Astrocyte (in vitro differentiated cells and primary cell): ENCODE measurements at regions not wholly inside any gene's neighbourhood (a gene's known extent, or its start where the extent isn't known, plus 50 kb on each side); places are given as distances from the start of the nearest gene placed in this dataset.

Experiments
- DNase-seq: peaks from one replicate; pipeline ENCODE4 v3.0.0-alpha.2; 2010; ENCODE audit warnings: low read depth
- FAIRE-seq: peaks from 2 replicates; lab custom pipeline; 2011; peaks lifted over from hg19 to GRCh38; lab: Jason Lieb, UNC
- H2AFZ ChIP-seq: 2 replicates; pipeline ENCODE4 v1.6.0; 2012; ENCODE audit warnings: low read depth, low read length, inconsistent platforms
- H3K27ac ChIP-seq: 2 replicates; pipeline ENCODE4 v1.5.1; 2011; ENCODE audit warnings: low read depth, low read length, inconsistent platforms
- H3K27me3 ChIP-seq: 2 replicates; pipeline ENCODE4 v1.6.0; 2011; ENCODE audit warnings: low read length, inconsistent platforms; ENCODE audit not compliant: insufficient read depth
- H3K36me3 ChIP-seq: 2 replicates; pipeline ENCODE4 v1.5.1; 2011; ENCODE audit warnings: low read length, inconsistent platforms; ENCODE audit not compliant: insufficient read depth
- H3K4me1 ChIP-seq: 2 replicates; pipeline ENCODE4 v1.5.1; 2011; ENCODE audit warnings: low read length, inconsistent platforms; ENCODE audit not compliant: insufficient read depth
- H3K4me2 ChIP-seq: 2 replicates; pipeline ENCODE4 v1.6.0; 2012; ENCODE audit warnings: low read length, inconsistent platforms
- H3K4me3 ChIP-seq: 2 replicates; pipeline ENCODE4 v1.5.1; 2011; ENCODE audit warnings: low read depth, mild to moderate bottlenecking, low read length, inconsistent platforms; ENCODE audit not compliant: insufficient read depth
- H3K79me2 ChIP-seq: 2 replicates; pipeline ENCODE4 v1.6.0; 2012; ENCODE audit warnings: mild to moderate bottlenecking, low read length, inconsistent platforms; ENCODE audit not compliant: insufficient read depth
- H3K9ac ChIP-seq: 2 replicates; pipeline ENCODE4 v1.6.0; 2012; ENCODE audit warnings: mild to moderate bottlenecking, low read length, inconsistent platforms
- H3K9me3 ChIP-seq: 2 replicates; pipeline ENCODE4 v1.5.1; 2012; ENCODE audit warnings: low read depth, mild to moderate bottlenecking, low read length, inconsistent platforms; ENCODE audit not compliant: insufficient read depth
- H4K20me1 ChIP-seq: 2 replicates; pipeline ENCODE4 v1.6.0; 2012; ENCODE audit warnings: low read length, inconsistent platforms; ENCODE audit not compliant: insufficient read depth
- H3K27ac Mint-ChIP-seq: one replicate; pipeline ENCODE4 v1.8.0; 2021; ENCODE audit warnings: mild to moderate bottlenecking, mixed read lengths; ENCODE audit not compliant: unreplicated experiment
- H3K27me3 Mint-ChIP-seq: one replicate; pipeline ENCODE4 v1.8.0; 2021; ENCODE audit warnings: low read depth, mixed read lengths; ENCODE audit not compliant: unreplicated experiment
- H3K36me3 Mint-ChIP-seq: one replicate; pipeline ENCODE4 v1.8.0; 2021; ENCODE audit warnings: low read depth, mixed read lengths; ENCODE audit not compliant: unreplicated experiment
- H3K4me1 Mint-ChIP-seq: one replicate; pipeline ENCODE4 v1.8.0; 2021; ENCODE audit warnings: low read depth, mixed read lengths; ENCODE audit not compliant: unreplicated experiment
- H3K4me3 Mint-ChIP-seq: one replicate; pipeline ENCODE4 v1.8.0; 2021; ENCODE audit warnings: mild to moderate bottlenecking, moderate library complexity, mixed read lengths; ENCODE audit not compliant: unreplicated experiment
- H3K9me3 Mint-ChIP-seq: one replicate; pipeline ENCODE4 v1.8.0; 2021; ENCODE audit warnings: mild to moderate bottlenecking, mixed read lengths; ENCODE audit not compliant: unreplicated experiment
- EZH2 ChIP-seq: IDR thresholded peaks from 2 replicates; pipeline ENCODE4 v1.6.1; 2012; ENCODE audit warnings: mild to moderate bottlenecking, low read length, inconsistent platforms; ENCODE audit not compliant: insufficient read depth
- TF ChIP-seq, protein P1 (sequence below): IDR thresholded peaks from 2 replicates; pipeline ENCODE4 v1.5.1; 2011; ENCODE audit warnings: low read depth, mild to moderate bottlenecking, inconsistent platforms, low read length, moderate library complexity; ENCODE audit not compliant: insufficient read depth

DNA sequence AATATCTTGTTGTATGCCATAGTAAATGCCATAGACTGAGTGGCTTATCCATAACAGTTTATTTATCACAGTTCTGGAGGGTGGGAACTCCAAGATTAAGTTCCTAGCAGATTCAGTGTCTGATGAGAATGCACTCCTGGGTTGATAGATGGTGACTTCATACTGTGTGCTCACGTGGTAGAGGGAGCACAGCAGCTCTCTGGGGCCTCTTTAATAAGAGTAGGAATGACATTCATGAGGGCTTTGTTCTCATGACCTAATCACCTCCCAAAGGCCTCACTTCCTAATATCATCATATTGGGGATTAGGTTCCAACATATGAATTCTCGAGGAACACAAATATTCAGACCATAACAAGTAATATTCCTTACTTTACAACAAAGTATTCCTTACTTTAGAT is 98.1 kb upstream of the SH3BP4 start:
- H3K27me3 ChIP-seq: no peaks in the 10 kb centered on the region
- no peaks in the 10 kb centered on the region for H4K20me1 ChIP-seq
- no peaks in the 10 kb centered on the region for H3K36me3 ChIP-seq
- Mint-ChIP-seq H3K36me3 (peaks cover 2% of the 10 kb centered on the region), H3K9me3 (peaks cover 13% of the 10 kb centered on the region), H3K4me3 (no peak overlapping the region), H3K27ac (no peak overlapping the region), H3K4me1 (peaks cover 5% of the 10 kb centered on the region), H3K27me3 (peaks cover 13% of the 10 kb centered on the region)
- H3K27ac ChIP-seq: no peak overlapping the region
- no peak overlapping the region for H2AFZ ChIP-seq
- H3K4me2 ChIP-seq: no peak overlapping the region
- H3K9me3 ChIP-seq: no peaks in the 10 kb centered on the region
- no peak overlapping the region for H3K9ac ChIP-seq
- no peak overlapping the region for H3K4me3 ChIP-seq
- H3K4me1 ChIP-seq: no peaks in the 10 kb centered on the region
- no peak for DNase-seq
- FAIRE-seq: no peak
- no peak for TF ChIP-seq EZH2
- TF ChIP-seq, protein P1, sequence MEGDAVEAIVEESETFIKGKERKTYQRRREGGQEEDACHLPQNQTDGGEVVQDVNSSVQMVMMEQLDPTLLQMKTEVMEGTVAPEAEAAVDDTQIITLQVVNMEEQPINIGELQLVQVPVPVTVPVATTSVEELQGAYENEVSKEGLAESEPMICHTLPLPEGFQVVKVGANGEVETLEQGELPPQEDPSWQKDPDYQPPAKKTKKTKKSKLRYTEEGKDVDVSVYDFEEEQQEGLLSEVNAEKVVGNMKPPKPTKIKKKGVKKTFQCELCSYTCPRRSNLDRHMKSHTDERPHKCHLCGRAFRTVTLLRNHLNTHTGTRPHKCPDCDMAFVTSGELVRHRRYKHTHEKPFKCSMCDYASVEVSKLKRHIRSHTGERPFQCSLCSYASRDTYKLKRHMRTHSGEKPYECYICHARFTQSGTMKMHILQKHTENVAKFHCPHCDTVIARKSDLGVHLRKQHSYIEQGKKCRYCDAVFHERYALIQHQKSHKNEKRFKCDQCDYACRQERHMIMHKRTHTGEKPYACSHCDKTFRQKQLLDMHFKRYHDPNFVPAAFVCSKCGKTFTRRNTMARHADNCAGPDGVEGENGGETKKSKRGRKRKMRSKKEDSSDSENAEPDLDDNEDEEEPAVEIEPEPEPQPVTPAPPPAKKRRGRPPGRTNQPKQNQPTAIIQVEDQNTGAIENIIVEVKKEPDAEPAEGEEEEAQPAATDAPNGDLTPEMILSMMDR: no peak
- H3K79me2 ChIP-seq: no peaks in the 10 kb centered on the region

DNA sequence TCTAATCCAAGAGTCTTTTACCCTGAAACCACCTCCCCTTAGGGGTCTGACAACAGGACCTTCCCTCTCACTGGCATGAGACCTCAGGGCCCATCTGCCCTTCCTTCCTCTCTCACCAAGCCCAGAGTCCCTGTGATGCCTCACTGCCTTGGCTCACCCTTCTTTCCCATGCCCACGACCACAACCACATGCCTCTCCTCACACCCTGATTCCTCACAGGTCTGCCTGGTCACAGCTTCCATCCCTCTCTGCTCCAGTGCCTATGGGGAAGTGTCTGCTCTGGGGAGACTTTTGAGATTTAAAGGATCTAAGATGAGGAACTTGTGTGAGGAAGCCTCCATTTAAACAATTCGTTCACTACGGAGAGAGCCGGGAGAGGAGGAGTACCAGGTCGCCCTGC is 98.9 kb upstream of the SH3BP4 start:
- Histone ChIP-seq H3K9me3 (no peaks in the 10 kb centered on the region), H3K4me2 (no peak overlapping the region), H2AFZ (no peak overlapping the region), H4K20me1 (no peaks in the 10 kb centered on the region), H3K79me2 (no peaks in the 10 kb centered on the region), H3K4me1 (peaks cover 3% of the 10 kb centered on the region), H3K27me3 (no peaks in the 10 kb centered on the region), H3K4me3 (no peak overlapping the region), H3K27ac (no peak overlapping the region), H3K9ac (no peak overlapping the region), H3K36me3 (no peaks in the 10 kb centered on the region)
- peaks cover 13% of the 10 kb centered on the region for H3K27me3 Mint-ChIP-seq
- H3K4me3 Mint-ChIP-seq: no peak overlapping the region
- TF ChIP-seq, protein P1: no peak
- no peak for TF ChIP-seq EZH2
- H3K4me1 Mint-ChIP-seq: peaks cover 9% of the 10 kb centered on the region
- DNase-seq: no peak
- H3K9me3 Mint-ChIP-seq: peaks cover 13% of the 10 kb centered on the region
- FAIRE-seq: no peak
- H3K36me3 Mint-ChIP-seq: peaks cover 2% of the 10 kb centered on the region
- no peak overlapping the region for H3K27ac Mint-ChIP-seq

DNA sequence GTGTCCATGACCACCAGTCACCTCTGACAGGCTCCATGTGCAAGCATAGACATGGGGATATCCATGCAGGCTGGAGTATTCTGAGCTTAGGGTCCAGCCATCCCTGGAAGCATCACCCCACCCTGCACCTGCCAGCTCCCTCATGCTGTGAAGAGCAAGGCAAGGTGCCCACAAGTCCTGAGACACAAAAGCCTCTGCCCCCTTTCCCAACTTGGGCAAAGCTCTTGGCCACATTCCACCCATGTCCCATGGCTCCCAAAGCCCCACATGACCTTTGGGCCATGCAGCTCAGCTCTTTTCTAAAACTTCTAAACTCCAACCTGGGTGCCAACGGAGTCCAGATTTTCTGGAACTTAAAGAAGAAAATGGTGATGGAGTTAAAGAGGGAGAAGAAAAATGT is 99.8 kb upstream of the SH3BP4 start:
- Histone ChIP-seq H3K79me2 (no peaks in the 10 kb centered on the region), H3K36me3 (no peaks in the 10 kb centered on the region), H3K9me3 (no peaks in the 10 kb centered on the region), H3K27me3 (no peaks in the 10 kb centered on the region), H2AFZ (no peak overlapping the region), H3K4me3 (no peak overlapping the region), H4K20me1 (no peaks in the 10 kb centered on the region), H3K27ac (no peak overlapping the region), H3K9ac (no peak overlapping the region), H3K4me2 (no peak overlapping the region), H3K4me1 (peaks cover 3% of the 10 kb centered on the region)
- no peak for DNase-seq
- no peak for FAIRE-seq
- H3K9me3 Mint-ChIP-seq: peaks cover 13% of the 10 kb centered on the region
- TF ChIP-seq, protein P1: no peak
- no peak for TF ChIP-seq EZH2
- peaks cover 10% of the 10 kb centered on the region for H3K4me1 Mint-ChIP-seq
- H3K27me3 Mint-ChIP-seq: peaks cover 13% of the 10 kb centered on the region
- no peak overlapping the region for H3K27ac Mint-ChIP-seq
- H3K4me3 Mint-ChIP-seq: no peak overlapping the region
- H3K36me3 Mint-ChIP-seq: peaks cover 2% of the 10 kb centered on the region
